HG02870 (cell line): ENCODE measurements at regions not wholly inside any gene's neighbourhood (a gene's known extent, or its start where the extent isn't known, plus 50 kb on each side); places are given as distances from the start of the nearest gene placed in this dataset.

Experiments used
- ATAC-seq: cut with Tn5 transposase; IDR thresholded peaks from one replicate; pipeline ENCODE4 v1.9.1; 2021; ENCODE audit warnings: mild to moderate bottlenecking, moderate library complexity; ENCODE audit not compliant: unreplicated experiment

DNA sequence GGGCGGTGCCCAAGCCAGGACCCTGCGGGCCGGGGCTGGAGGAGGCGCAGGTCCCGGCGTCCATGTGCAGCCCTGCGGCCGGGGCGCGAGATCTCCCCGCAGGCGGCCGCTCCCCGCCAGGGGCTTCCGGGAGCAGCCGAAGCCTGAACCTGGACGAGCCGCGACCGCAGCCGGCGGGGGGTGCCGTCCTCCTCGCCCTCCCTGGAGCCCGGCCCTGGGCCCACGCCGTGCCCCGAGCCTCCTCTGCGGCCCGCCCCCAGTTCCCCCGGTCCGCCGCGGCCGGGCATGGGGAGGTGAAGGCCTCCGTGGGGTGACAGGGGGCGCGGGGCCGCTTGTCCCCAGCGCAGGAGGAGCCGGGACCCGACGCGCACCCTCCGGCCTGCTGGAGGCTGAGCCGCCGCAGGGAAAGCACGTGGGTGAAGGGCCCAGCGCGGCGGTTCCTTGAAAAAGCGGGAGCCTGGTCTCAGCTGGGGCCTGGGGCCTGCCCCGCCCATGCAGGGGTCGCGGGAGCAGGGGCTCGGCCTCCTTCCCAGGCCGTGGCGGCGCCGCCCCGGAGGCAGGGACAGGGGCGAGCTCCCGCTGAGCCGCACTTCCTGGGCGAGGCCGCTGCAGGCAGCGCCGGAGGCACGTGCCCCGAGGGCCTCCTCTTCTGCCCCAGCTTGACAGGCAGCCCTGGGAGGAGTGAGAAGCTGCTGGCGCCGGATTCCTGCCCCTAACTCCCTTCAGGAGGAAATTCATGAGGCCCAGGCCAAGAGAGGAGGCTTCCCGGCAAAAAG is 55.6 kb upstream of the PPP2R5C start:
- ATAC-seq = no peak

DNA sequence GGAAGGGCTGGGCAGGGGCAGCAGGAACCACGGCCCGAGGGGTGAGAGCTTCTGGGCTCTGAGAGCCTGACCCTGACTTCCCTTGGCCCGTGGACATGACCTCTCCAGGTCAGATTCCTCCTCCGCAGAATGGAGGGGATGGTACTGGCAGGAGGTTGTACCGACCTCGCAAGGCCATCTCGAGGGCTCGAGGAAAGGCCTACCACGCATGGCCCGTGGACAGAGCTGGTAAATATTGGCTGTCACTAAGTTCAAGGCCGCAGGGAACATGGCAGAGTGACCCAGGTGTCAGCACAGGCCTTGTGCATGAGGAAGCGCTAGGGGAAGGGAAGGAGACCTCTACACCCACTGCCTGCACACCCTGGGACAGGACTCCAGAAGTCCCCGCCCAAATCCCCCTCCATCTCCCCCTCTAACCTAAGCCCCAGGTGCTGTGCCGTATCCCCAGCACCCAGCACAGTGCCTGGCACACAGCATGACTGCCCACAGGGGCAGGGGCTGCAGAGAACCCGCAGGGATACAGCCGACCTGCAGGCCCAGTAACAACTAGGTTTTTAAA is 54.9 kb upstream of the PPP2R5C start:
- ATAC-seq = no peak

DNA sequence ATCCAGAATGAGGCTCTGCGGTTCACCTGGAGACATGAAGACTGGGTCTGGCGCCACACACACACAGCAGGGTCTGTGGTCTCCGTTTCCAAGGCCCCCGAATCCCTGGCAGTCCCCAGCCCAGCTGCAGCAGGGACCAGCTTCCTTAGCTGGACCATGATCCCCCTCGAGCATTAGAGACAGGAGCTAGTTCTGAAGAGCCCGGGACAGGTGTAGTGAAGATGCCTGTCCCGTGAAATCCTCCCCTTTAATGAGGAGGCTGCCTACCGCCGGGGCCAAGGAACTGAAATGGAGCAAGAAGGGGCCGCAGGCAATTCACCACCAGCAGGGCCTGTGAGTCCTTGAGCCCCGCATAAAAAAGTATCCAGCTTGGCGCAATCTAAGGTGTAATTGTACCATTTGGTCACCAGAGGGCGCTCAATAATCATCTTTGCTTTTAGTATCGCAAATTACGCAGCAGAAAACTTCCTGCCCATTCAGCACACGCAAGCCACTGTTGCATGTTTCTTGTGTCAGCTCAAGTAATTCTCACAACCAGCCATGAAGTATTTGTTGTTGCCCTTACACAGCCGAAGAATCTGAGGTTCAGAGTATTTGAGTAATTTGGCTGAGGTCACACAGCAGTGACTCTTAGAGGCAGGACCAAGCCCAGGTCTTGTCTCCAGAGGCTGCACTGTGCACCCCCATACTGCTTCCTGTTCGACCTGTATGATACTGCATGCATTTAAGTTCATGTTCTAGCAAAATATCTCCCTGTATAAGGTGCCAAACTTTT is 54.3 kb upstream of the PPP2R5C start:
- ATAC-seq = peak; percentile 45

DNA sequence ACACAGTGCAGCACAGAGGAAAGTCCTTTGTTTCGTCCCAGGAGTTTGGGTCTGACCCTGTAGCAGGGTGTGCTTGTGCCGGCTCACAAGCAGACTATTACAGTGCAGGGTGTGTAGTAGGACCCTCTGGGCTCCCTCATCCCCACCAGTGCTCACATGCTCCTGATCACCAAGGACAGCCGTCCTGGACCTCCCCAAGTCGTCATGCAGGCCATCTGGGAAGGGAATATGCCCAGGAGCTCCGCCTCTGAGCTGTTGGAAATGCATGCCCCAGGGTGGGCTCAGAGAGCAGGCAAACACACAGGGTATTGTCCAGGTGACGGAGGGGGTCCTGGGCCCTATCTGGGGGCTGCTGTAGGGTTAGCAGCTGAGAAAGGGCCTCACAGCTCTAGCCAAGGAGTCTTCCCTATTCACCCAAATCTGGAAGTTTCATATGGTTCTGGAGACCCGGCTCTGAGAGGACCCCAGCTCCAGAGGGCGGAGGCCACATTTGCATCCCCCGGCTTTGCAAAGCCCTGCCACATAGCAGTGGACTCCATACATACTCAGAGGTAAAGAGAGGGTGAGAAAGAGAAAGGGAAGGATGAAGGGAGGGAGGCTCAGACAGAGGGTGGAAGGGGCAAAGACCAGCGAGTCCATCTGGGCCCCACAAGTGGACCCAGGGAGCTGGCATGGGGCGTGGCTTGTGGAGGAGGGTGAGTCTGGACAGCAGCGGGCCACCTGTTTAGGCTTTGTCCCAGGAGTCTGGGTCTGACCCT is 53.5 kb upstream of the PPP2R5C start:
- ATAC-seq = no peak

DNA sequence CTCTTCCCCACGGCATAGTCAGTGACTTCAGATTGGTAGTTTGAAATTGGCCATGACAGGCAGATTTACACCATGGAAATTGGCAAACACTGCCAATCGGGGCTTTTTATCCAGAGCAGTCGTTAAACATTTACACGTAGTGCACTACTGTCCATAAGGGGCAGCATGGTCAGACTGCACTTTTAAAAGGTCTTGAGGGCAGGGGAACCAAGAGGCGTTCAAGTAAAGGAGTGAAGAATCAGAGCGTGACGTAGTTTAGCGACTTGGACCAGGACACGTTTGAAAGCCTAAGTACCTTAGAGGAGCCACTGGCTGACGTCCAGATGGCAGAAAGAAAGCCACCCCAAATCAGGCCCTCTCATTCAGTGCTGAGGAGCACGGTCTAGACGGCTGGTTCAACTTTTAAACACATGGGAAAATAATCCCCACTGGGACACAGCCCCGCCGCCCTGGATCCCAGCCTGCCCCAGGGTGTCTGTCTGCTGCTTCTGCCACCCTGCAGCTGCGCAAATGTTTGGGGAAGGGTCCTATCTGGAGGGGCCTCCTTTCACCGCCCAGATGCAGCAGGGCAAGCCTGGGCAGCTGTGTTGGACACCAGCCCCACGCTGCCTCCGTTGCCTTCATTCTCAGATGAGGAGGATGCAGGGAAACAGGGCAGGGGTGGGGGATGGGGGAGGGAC is 52.5 kb upstream of the PPP2R5C start:
- no peak for ATAC-seq

DNA sequence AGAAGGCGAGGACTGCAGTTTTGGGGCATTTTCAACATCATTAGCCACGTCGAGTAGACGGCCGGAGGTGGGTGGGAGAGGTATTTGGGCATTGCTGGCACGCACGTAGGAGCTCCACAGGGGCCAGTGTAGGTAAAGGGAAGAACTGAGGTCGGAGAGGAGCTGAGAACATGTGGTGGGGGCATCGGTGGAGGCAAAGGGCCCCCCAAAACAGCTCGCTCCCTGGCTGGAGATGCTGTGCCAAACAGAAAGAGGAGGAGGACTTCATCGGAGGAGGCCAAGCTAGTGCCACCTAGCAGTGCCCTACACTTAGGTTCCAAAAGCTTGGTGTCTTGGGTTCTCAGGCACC is 52.0 kb upstream of the PPP2R5C start:
- ATAC-seq = no peak

DNA sequence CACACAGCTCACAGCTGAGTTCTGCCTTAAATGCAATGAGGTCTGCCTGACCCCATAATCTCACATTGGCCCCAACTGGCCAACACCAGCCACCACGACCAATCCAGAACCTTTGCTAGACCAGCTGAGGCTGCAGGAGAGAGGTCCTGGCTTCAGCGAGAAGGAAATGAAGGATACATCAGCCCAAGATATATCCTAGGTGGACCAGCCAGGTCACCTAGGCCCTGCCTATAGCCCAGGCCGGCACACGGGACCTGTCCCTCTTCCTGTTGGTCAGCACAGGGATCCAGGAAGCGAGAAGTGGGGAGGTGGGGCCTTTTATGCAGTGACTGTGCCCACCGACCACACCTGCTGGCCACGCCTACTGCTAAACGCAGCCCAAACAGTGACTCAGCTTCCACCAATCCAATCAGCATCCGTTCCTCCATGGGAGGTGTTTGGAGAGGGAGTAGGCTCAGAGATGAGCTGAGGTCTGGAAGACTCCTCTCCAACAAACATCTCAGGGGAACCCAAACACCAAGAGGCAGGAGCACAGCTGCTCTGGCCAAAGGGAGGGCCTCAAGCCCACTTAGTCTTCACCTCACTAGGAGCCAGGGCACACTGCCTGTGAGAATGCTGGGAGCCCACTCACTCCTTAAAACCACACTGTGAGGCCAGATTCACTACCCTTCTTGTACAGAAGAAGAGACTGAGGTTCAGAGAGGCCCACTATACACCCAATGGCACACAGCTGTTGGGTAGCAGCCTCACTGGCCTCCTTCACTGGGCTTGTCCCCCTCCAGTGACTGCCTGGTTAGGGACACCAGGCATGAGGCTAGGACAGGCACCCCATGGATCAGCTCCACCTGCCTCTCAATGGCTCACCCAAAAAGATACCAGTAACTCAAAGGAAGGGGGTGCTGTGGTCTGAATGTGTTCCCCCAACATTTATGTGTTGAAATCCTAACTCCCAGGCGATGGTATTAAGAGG is 51.3 kb upstream of the PPP2R5C start:
- ATAC-seq = no peak

DNA sequence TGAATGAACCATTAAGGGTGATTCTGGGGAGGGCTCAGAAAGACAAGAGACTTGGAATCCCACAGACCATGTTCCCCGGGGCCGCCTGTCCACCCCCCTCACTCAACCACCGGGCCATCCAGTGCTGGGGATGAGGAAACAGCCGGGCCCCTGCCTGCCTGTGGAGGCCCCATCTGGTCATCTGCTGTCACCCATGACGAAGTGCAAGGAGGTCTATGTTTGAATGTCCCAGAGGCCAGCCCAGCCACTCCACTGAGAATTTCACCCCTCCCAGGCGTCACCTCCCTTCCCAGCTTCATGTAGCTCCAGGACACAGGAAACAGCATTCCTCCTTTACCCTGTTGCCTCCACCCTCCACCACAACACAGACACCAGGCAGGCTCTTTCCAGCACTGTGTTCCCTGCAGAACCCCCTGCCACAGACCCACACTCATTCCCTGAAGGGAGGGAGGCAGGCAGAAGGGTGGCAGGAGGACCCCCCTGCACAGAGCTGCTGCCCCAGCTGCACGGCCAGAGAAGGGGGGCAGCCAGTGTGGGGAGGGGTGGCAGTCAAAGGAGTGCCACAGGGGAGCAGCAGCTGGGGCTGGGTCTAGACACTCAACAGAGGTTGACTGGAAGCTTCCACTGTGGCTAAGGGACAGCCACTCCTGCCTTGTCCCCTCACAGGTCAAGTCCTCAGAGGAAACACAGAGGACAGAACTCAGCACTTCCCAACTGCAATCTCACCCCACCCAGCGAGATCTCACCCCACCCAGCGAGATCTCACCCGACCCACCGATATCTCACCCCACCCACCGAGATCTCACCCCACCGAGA is 50.3 kb upstream of the PPP2R5C start:
- no peak for ATAC-seq
